H9 (cell line): ENCODE measurements at regions not wholly inside any gene's neighbourhood (a gene's known extent, or its start where the extent isn't known, plus 50 kb on each side); places are given as distances from the start of the nearest gene placed in this dataset.

Experiments used
- DNase-seq: peaks from one replicate; pipeline ENCODE4 v3.0.0-alpha.2; 2017
- H2AFZ ChIP-seq: one replicate; pipeline ENCODE4 v1.6.1; 2013; ENCODE audit warnings: mild to moderate bottlenecking, low read length, control low read depth, moderate library complexity
- H2AK5ac ChIP-seq: 2 replicates; pipeline ENCODE4 v1.6.1; 2013; ENCODE audit warnings: low read length, control low read depth, mixed read lengths; ENCODE audit not compliant: insufficient read length
- H2BK120ac ChIP-seq: one replicate; pipeline ENCODE4 v1.6.1; 2013; ENCODE audit warnings: low read depth, mild to moderate bottlenecking, low read length, control low read depth, inconsistent platforms; ENCODE audit not compliant: poor library complexity, severe bottlenecking
- H2BK12ac ChIP-seq: 2 replicates; pipeline ENCODE4 v1.6.1; 2013; ENCODE audit warnings: low read length, control low read depth, mixed read lengths, low read depth; ENCODE audit not compliant: insufficient read length
- H2BK15ac ChIP-seq: 2 replicates; pipeline ENCODE4 v1.6.1; 2013; ENCODE audit warnings: low read depth, low read length, control low read depth
- H2BK20ac ChIP-seq: one replicate; pipeline ENCODE4 v1.6.1; 2013; ENCODE audit warnings: low read depth, mild to moderate bottlenecking, low read length, control low read depth, inconsistent platforms; ENCODE audit not compliant: poor library complexity, severe bottlenecking
- H2BK5ac ChIP-seq: 2 replicates; pipeline ENCODE4 v1.6.1; 2013; ENCODE audit warnings: low read length, control low read depth, mixed read lengths; ENCODE audit not compliant: insufficient read length
- H3K14ac ChIP-seq: 2 replicates; pipeline ENCODE4 v1.6.1; 2013; ENCODE audit warnings: low read length, control low read depth; ENCODE audit not compliant: insufficient read depth
- H3K18ac ChIP-seq: 2 replicates; pipeline ENCODE4 v1.6.1; 2013; ENCODE audit warnings: low read depth, mild to moderate bottlenecking, mixed read lengths, low read length, control low read depth; ENCODE audit not compliant: insufficient read length
- H3K23ac ChIP-seq: 2 replicates; pipeline ENCODE4 v1.6.1; 2013; ENCODE audit warnings: low read length, control low read depth, mixed read lengths, low read depth; ENCODE audit not compliant: insufficient read length
- H3K23me2 ChIP-seq: 2 replicates; pipeline ENCODE4 v1.6.1; 2013; ENCODE audit warnings: low read depth, mild to moderate bottlenecking, mixed read lengths, low read length, control low read depth; ENCODE audit not compliant: insufficient read length, poor library complexity, severe bottlenecking
- H3K27ac ChIP-seq: 2 replicates; pipeline ENCODE4 v1.5.1; 2013; ENCODE audit warnings: low read length, control low read depth, mixed read lengths, low read depth; ENCODE audit not compliant: insufficient read length
- H3K27me3 ChIP-seq: 2 replicates; pipeline ENCODE4 v1.6.1; 2013; ENCODE audit warnings: low read length, control low read depth, inconsistent platforms; ENCODE audit not compliant: insufficient read depth
- H3K4ac ChIP-seq: 2 replicates; pipeline ENCODE4 v1.6.1; 2013; ENCODE audit warnings: low read depth, mild to moderate bottlenecking, control low read depth, inconsistent platforms, low read length, moderate library complexity
- H3K4me1 ChIP-seq: 2 replicates; pipeline ENCODE4 v1.6.1; 2013; ENCODE audit warnings: low read length, control low read depth, inconsistent platforms; ENCODE audit not compliant: insufficient read depth
- H3K4me2 ChIP-seq: 2 replicates; pipeline ENCODE4 v1.6.1; 2013; ENCODE audit warnings: low read length, control low read depth, mixed read lengths; ENCODE audit not compliant: insufficient read length, insufficient read depth
- H3K56ac ChIP-seq: 2 replicates; pipeline ENCODE4 v1.6.1; 2013; ENCODE audit warnings: low read depth, mild to moderate bottlenecking, mixed read lengths, low read length, control low read depth; ENCODE audit not compliant: insufficient read length
- H3K79me1 ChIP-seq: 2 replicates; pipeline ENCODE4 v1.6.1; 2013; ENCODE audit warnings: low read depth, mild to moderate bottlenecking, moderate library complexity, low read length, control low read depth, inconsistent platforms; ENCODE audit not compliant: insufficient read depth, poor library complexity, severe bottlenecking
- H3K79me2 ChIP-seq: 2 replicates; pipeline ENCODE4 v1.6.1; 2013; ENCODE audit warnings: low read length, control low read depth, inconsistent platforms; ENCODE audit not compliant: insufficient read depth
- H3K9ac ChIP-seq: 2 replicates; pipeline ENCODE4 v1.6.1; 2013; ENCODE audit warnings: low read length, control low read depth, mixed read lengths; ENCODE audit not compliant: insufficient read length; ENCODE audit errors: extremely low read depth
- H3K9me3 ChIP-seq: one replicate; pipeline ENCODE4 v1.6.1; 2013; ENCODE audit warnings: low read depth, low read length, inconsistent platforms; ENCODE audit not compliant: control insufficient read depth
- H3T11ph ChIP-seq: one replicate; pipeline ENCODE4 v1.6.1; 2013; ENCODE audit warnings: mild to moderate bottlenecking, low read length, control low read depth, inconsistent platforms
- H4K20me1 ChIP-seq: one replicate; pipeline ENCODE4 v1.6.1; 2013; ENCODE audit not compliant: control insufficient read depth, insufficient read length, insufficient read depth
- H4K5ac ChIP-seq: 2 replicates; pipeline ENCODE4 v1.6.1; 2013; ENCODE audit warnings: low read depth, mild to moderate bottlenecking, mixed read lengths, low read length, control low read depth; ENCODE audit not compliant: insufficient read length
- H4K8ac ChIP-seq: replicated peaks from 2 replicates; pipeline ENCODE4 v1.6.1; 2013; ENCODE audit warnings: low read length, control low read depth, mixed read lengths, low read depth; ENCODE audit not compliant: insufficient read length
- H4K91ac ChIP-seq: 2 replicates; pipeline ENCODE4 v1.6.1; 2013; ENCODE audit warnings: low read depth, mild to moderate bottlenecking, moderate library complexity, mixed read lengths, low read length, control low read depth; ENCODE audit not compliant: insufficient read length
- H3K27ac Mint-ChIP-seq, 3 experiments: 2 replicates in 2 of 3; 3 replicates in 1 of 3; pipeline ENCODE4 v1.8.0; 2020 to 2021; ENCODE audit warnings: mixed read lengths in 3 of 3, mild to moderate bottlenecking in 1 of 3, moderate library complexity in 1 of 3
- H3K27me3 Mint-ChIP-seq: 2 replicates; pipeline ENCODE4 v1.8.0; 2021; ENCODE audit warnings: low read depth, mild to moderate bottlenecking, moderate library complexity, mixed read lengths
- H3K36me3 Mint-ChIP-seq, 3 experiments: 2 replicates in 2 of 3; 3 replicates in 1 of 3; pipeline ENCODE4 v1.8.0; 2020 to 2021; ENCODE audit warnings: low read depth in 3 of 3, mixed read lengths in 3 of 3; ENCODE audit not compliant: insufficient read depth in 1 of 3
- H3K4me1 Mint-ChIP-seq, 2 experiments: 2 replicates each; pipeline ENCODE4 v1.8.0; 2020; ENCODE audit warnings: mixed read lengths in 2 of 2
- H3K4me3 Mint-ChIP-seq, 2 experiments: 2 replicates in 1 of 2; 3 replicates in 1 of 2; pipeline ENCODE4 v1.8.0; 2020 to 2021; ENCODE audit warnings: mild to moderate bottlenecking in 2 of 2, mixed read lengths in 2 of 2, moderate library complexity in 1 of 2
- H3K9me3 Mint-ChIP-seq, 2 experiments: 2 replicates in 1 of 2; 3 replicates in 1 of 2; pipeline ENCODE4 v1.8.0; 2020; ENCODE audit warnings: mild to moderate bottlenecking in 2 of 2, mixed read lengths in 2 of 2, moderate library complexity in 1 of 2
- CTCF ChIP-seq: fragments of 200-600 bp; sonication (generic); conservative IDR thresholded peaks from 3 replicates; pipeline ENCODE4 v1.8.0; 2021; ENCODE audit warnings: antibody characterized with exemption, mild to moderate bottlenecking
- WGBS: extraction: QIAGEN DNeasy Blood & Tissue Kit; methylation state at CpG from one replicate; pipeline ENCODE4 v1.1.7; 2013; ENCODE audit warnings: missing lambda C conversion rate, low lambda C conversion rate, mixed read lengths; ENCODE audit not compliant: insufficient read length; ENCODE audit errors: extremely low coverage; 5-methylcytosine and 5-hydroxymethylcytosine counted together

- no peak overlapping the region for H3T11ph ChIP-seq
- no peak overlapping the region for H4K8ac ChIP-seq
- no peak overlapping the region for H2BK5ac ChIP-seq
- H3K4me2 ChIP-seq, result no peak overlapping the region
- H2BK20ac ChIP-seq, result no peak overlapping the region
- no peak for DNase-seq
- H3K56ac ChIP-seq, result no peak overlapping the region
- no peaks in the 10 kb centered on the region for H4K20me1 ChIP-seq
- no peak overlapping the region for H2BK12ac ChIP-seq
- H3K9me3 Mint-ChIP-seq, result no peaks in the 10 kb centered on the region
- H3K4ac ChIP-seq, result no peak overlapping the region
- H3K23ac ChIP-seq, result no peak overlapping the region
- no peak overlapping the region for H4K91ac ChIP-seq
- H2AFZ ChIP-seq, result no peak overlapping the region
- H3K79me1 ChIP-seq, result no peaks in the 10 kb centered on the region
- peaks cover 4% of the 10 kb centered on the region; the same call in 1 of the 2 replicates for H3K4me1 ChIP-seq
- no peak overlapping the region for H2BK120ac ChIP-seq
- H3K27ac Mint-ChIP-seq, result 0 out of 7 replicates have a peak overlapping the region, but pooled peaks of 1 of the 3 experiments have one; percentile 17
- H3K9me3 ChIP-seq, result no peaks in the 10 kb centered on the region
- no peak overlapping the region for H3K18ac ChIP-seq
- H3K14ac ChIP-seq, result no peak overlapping the region
- no peak overlapping the region for H3K27ac ChIP-seq
- no peak overlapping the region for H4K5ac ChIP-seq
- no peak overlapping the region for H2BK15ac ChIP-seq
- H3K36me3 Mint-ChIP-seq, result no peaks in the 10 kb centered on the region
- no peak for TF ChIP-seq CTCF
- no peaks in the 10 kb centered on the region; the same call in 1 of the 2 replicates for H3K27me3 Mint-ChIP-seq
- H3K79me2 ChIP-seq, result no peaks in the 10 kb centered on the region
- no peaks in the 10 kb centered on the region for H3K27me3 ChIP-seq
- no peak overlapping the region for H3K9ac ChIP-seq
- H3K23me2 ChIP-seq, result no peaks in the 10 kb centered on the region
- no peaks in the 10 kb centered on the region; a peak in 1 of 4 replicates for H3K4me1 Mint-ChIP-seq
- WGBS, result no CpG with 5 or more reads among the region's 2 CpGs
- no peak overlapping the region for H3K4me3 Mint-ChIP-seq
- no peak overlapping the region for H2AK5ac ChIP-seq
These were observed 169.7 kb upstream of the FOXN2 start for GRCh38 chr2:48144777-48145176.
